SK-N-MC (cell line): ENCODE measurements at regions not wholly inside any gene's neighbourhood (a gene's known extent, or its start where the extent isn't known, plus 50 kb on each side); places are given as distances from the start of the nearest gene placed in this dataset.

Experiments used
- EZH2 ChIP-seq: fragments of 200-600 bp; sonication (generic); IDR thresholded peaks from one replicate; pipeline ENCODE4 v1.6.1; 2017; ENCODE audit warnings: antibody characterized with exemption
- POLR2AphosphoS5 ChIP-seq: IDR thresholded peaks from 2 replicates; pipeline ENCODE4 v1.6.1; 2012; ENCODE audit warnings: mild to moderate bottlenecking, low read depth, low read length, borderline replicate concordance

GRCh38 chr12:91777268-91777992 lies 368.2 kb downstream of the BTG1 start:
- no peak for TF ChIP-seq POLR2AphosphoS5
- TF ChIP-seq EZH2 = no peak
